ENCODE measurements at regions not wholly inside any gene's neighbourhood (a gene's known extent, or its start where the extent isn't known, plus 50 kb on each side); places are given as distances from the start of the nearest gene placed in this dataset.
"Not testable (repeated sequence)": the region's sequence is repeated elsewhere in the genome, so short reads cannot be mapped to it uniquely, and the experiment has no call there.

DNA sequence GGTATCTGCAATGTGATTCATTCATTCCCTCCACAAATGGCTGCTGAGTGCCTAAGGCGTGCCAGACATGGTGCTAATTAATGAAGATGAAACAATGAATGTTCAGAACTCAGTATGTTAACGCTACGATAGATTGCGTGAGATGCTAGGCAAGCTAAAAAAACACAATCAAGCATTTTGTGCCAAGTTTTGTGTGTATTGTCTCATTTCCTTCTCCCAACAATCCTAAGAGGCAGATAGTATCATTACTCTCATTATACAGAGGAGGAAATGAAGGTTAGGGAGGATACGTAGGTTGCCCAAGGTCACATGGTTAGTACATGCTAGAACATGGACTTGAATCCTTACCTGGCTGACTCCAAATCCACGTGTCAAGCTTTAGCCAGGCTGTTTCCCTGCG is 264.4 kb downstream of the EFCAB11 start:
- Mint-ChIP-seq H3K4me3 (no peak overlapping the region), H3K4me1 (peaks cover 6% of the 10 kb centered on the region), H3K27ac (peak overlapping the region in 1 of 3 experiments; percentile 44), H3K9me3 (peaks cover 6% of the 10 kb centered on the region), H3K27me3 (ENCODE audit: low read depth) (no peaks in the 10 kb centered on the region), H3K36me3 (ENCODE audit: low read depth) (no peaks in the 10 kb centered on the region)
- TF ChIP-seq, protein P1, sequence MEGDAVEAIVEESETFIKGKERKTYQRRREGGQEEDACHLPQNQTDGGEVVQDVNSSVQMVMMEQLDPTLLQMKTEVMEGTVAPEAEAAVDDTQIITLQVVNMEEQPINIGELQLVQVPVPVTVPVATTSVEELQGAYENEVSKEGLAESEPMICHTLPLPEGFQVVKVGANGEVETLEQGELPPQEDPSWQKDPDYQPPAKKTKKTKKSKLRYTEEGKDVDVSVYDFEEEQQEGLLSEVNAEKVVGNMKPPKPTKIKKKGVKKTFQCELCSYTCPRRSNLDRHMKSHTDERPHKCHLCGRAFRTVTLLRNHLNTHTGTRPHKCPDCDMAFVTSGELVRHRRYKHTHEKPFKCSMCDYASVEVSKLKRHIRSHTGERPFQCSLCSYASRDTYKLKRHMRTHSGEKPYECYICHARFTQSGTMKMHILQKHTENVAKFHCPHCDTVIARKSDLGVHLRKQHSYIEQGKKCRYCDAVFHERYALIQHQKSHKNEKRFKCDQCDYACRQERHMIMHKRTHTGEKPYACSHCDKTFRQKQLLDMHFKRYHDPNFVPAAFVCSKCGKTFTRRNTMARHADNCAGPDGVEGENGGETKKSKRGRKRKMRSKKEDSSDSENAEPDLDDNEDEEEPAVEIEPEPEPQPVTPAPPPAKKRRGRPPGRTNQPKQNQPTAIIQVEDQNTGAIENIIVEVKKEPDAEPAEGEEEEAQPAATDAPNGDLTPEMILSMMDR (IDR thresholded peaks at IDR 0.05; ENCODE audit: unreplicated experiment in 3 of 3), result no peak

DNA sequence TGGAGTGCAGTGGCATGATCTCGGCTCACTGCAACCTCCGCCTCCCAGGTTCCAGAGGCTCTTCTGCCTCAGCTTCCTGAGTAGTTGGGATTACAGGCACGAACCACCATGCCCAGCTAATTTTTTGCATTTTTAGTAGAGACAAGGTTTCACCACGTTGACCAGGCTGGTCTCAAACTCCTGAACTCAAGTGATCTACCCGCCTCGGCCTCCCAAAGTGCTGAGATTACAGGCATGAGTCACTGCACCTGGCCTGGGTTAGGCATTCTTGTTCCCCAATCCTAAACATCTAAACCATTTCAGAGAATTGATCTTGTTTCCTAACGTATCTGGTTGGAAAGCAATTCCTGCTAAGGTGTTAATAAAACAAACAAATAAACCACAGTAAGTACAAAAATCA is 264.8 kb downstream of the EFCAB11 start:
- not testable (repeated sequence) for H3K9me3 Mint-ChIP-seq, H3K4me3 Mint-ChIP-seq

DNA sequence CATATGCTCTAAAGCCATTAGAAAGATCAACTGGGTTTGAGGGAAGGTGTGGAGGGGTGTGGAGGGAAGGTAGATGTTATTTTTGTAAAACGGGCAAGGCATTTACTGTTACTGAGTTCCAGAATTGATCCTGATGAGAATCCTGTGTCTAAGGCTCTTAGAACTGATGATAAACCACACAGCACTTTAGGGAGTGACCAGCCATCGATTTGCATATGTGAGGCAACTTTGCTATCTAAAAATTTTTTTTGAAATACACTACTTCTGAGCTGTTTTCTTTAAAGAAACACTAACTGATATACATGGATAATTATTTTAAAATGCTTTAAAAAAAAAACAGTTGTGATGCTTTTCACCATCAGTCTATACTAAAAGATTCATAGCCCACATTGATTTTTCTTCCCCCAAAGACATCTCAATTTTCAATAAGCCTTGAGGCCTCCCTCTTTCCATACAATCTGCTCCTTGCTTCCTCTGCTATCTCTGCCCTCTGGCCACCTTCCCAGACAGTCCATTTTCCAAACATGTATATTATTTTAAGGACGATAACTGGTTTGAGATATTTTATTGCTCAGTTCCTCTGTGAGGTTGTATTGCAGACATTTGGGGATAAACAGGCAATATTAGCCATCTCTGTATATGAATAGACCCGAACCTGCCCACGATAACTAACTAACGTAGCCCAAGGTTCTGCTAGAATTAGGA is 265.9 kb downstream of the EFCAB11 start:
- Mint-ChIP-seq H3K4me1 (peaks cover 6% of the 10 kb centered on the region), H3K27ac (peak overlapping the region in 2 of 3 experiments; percentile 55 to 74), H3K36me3 (ENCODE audit: low read depth) (no peaks in the 10 kb centered on the region), H3K27me3 (ENCODE audit: low read depth) (no peaks in the 10 kb centered on the region), H3K9me3 (peaks cover 10% of the 10 kb centered on the region), H3K4me3 (no peak overlapping the region)
- TF ChIP-seq, protein P1 (IDR thresholded peaks at IDR 0.05; ENCODE audit: unreplicated experiment in 3 of 3), result no peak

More for the DNA sequence above, 264.8 kb downstream of the EFCAB11 start:
- H3K27ac Mint-ChIP-seq, result peak overlapping the region in 1 of 3 experiments; percentile 44
- H3K36me3 Mint-ChIP-seq (ENCODE audit: low read depth); H3K4me1 Mint-ChIP-seq; H3K27me3 Mint-ChIP-seq (ENCODE audit: low read depth): not testable (repeated sequence)

DNA sequence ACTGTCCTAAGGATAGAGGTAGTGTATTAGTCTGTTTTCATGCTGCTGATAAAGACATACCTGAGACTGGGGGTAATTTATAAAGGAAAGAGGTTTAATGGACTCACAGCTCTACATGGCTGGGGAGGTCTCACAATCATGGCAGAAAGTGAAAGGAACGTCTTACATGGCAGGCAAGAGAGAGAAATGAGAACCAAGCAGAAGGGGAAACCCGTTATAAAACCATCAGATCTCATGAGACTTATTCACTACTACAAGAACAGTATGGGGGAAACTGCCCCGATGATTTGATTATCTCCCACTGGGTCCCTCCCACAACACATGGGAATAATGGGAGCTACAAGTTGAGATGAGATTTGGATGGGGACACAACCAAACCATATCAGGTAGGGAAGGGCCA is 267.4 kb downstream of the EFCAB11 start:
- peak overlapping the region in 1 of 3 experiments; percentile 6 for H3K27ac Mint-ChIP-seq
- H3K36me3 Mint-ChIP-seq (ENCODE audit: low read depth); H3K4me3 Mint-ChIP-seq; H3K4me1 Mint-ChIP-seq; H3K27me3 Mint-ChIP-seq (ENCODE audit: low read depth): not testable (repeated sequence)
- H3K9me3 Mint-ChIP-seq, result peaks cover 16% of the 10 kb centered on the region

DNA sequence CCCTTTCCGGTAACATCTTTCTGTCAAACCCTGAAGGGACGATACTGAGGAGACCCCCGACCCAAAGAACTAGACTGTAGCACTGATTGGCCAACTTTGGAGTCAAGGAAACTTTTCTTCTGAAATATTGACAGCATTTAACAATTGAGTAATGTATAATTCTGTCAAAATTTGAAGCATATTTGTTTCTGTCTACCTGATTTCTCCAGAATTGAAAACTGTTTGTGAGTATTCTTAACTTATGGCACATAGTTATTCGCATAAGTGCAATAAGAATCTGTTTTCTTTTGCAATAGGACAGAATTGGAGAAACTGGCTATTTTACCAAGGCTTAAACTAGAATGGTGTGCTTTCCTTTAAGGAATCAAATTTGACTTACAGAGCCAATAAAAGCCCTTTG is 267.1 kb upstream of the FOXN3 start:
- Mint-ChIP-seq H3K36me3 (ENCODE audit: low read depth) (no peaks in the 10 kb centered on the region), H3K27me3 (ENCODE audit: low read depth) (peaks cover 3% of the 10 kb centered on the region), H3K4me3 (no peak overlapping the region), H3K27ac (no peak overlapping the region), H3K9me3 (peaks cover 16% of the 10 kb centered on the region), H3K4me1 (peaks cover 25% of the 10 kb centered on the region)
- TF ChIP-seq, protein P1 (IDR thresholded peaks at IDR 0.05; ENCODE audit: unreplicated experiment in 3 of 3), result no peak

DNA sequence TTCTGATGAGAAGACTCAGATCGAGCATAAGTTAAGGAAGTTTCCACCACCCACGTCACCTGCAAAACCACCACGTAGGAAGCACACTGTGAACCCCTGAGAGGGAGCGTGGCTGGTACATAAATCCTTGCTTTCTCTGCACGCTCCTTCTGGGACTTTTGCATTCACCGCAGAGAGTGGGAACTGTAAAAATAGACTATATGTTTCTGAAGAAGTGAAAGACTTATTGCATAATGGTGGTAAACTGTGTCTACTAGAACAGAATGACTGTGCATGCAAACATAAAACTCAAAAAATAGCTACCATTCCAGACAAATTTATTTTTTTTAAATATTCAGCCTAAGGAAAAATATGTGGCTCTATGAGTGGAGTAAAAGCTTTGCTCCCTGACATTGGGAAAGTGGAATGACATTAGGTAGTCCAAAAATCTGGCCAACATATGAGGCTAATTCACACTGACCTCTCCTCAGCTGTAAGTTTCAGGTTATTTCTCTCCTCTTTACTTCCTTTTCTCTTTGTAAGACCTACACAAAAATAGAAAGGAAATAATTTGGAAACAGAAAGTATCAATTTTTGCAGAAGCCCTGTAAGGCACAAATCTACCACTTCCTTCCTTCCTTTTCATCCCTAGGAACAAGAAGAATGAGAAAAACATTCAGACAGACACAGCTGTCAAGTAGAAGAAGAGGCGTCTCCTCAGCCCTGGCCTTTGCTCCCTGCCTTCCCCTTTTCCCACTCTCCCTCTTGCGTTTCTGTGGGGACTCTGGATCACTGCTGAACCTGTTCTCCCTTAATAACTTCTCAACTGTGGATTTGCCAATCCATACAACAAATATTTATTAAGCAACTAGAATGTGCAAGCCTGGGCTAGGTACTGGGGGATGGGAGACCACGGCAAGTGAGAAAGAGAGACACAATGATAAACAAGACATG is 264.3 kb upstream of the FOXN3 start:
- Mint-ChIP-seq H3K36me3 (ENCODE audit: low read depth) (no peaks in the 10 kb centered on the region), H3K4me1 (peaks cover 19% of the 10 kb centered on the region), H3K27ac (peak overlapping the region in 2 of 3 experiments; percentile 68 to 80), H3K27me3 (ENCODE audit: low read depth) (peaks cover 6% of the 10 kb centered on the region), H3K4me3 (no peak overlapping the region), H3K9me3 (peaks cover 13% of the 10 kb centered on the region)
- TF ChIP-seq, protein P1 (IDR thresholded peaks at IDR 0.05; ENCODE audit: unreplicated experiment in 3 of 3), result no peak

All from nephron (organoid).